Endodermal cell (in vitro differentiated cells): ENCODE measurements at regions not wholly inside any gene's neighbourhood (a gene's known extent, or its start where the extent isn't known, plus 50 kb on each side); places are given as distances from the start of the nearest gene placed in this dataset.

Experiments used
- DNase-seq: peaks from one replicate; pipeline ENCODE4 v3.0.0-alpha.2; 2017
- H3K27ac ChIP-seq: 2 replicates; pipeline ENCODE4 v1.5.1; 2013; ENCODE audit warnings: mild to moderate bottlenecking, low read depth, low read length, moderate library complexity
- H3K27me3 ChIP-seq: 2 replicates; pipeline ENCODE4 v1.6.1; 2013; ENCODE audit warnings: mild to moderate bottlenecking, low read length, moderate library complexity; ENCODE audit not compliant: insufficient read depth, control insufficient read depth, poor library complexity, severe bottlenecking
- H3K36me3 ChIP-seq: 2 replicates; pipeline ENCODE4 v1.7.0; 2013; ENCODE audit warnings: mild to moderate bottlenecking, low read length, moderate library complexity; ENCODE audit not compliant: control insufficient read depth, insufficient read depth
- H3K4me1 ChIP-seq: one replicate; pipeline ENCODE4 v1.7.0; 2013; ENCODE audit warnings: low read length; ENCODE audit not compliant: control insufficient read depth, insufficient read depth
- H3K4me3 ChIP-seq: 2 replicates; pipeline ENCODE4 v1.5.1; 2013; ENCODE audit warnings: mild to moderate bottlenecking, low read length, moderate library complexity
- H3K9ac ChIP-seq: 2 replicates; pipeline ENCODE4 v1.6.1; 2013; ENCODE audit warnings: mild to moderate bottlenecking, low read length, moderate library complexity; ENCODE audit not compliant: poor library complexity, severe bottlenecking; ENCODE audit errors: extremely low read depth
- H3K9me3 ChIP-seq: 2 replicates; pipeline ENCODE4 v1.6.1; 2013; ENCODE audit warnings: mild to moderate bottlenecking, low read length, moderate library complexity; ENCODE audit not compliant: control insufficient read depth
- H3K27ac Mint-ChIP-seq: 2 replicates; pipeline ENCODE4 v1.8.0; 2020; ENCODE audit warnings: mixed read lengths
- H3K27me3 Mint-ChIP-seq: 2 replicates; pipeline ENCODE4 v1.8.0; 2021; ENCODE audit warnings: mild to moderate bottlenecking, mixed read lengths; ENCODE audit not compliant: insufficient read depth
- H3K36me3 Mint-ChIP-seq: 2 replicates; pipeline ENCODE4 v1.8.0; 2020; ENCODE audit warnings: low read depth, mixed read lengths
- H3K4me1 Mint-ChIP-seq: 2 replicates; pipeline ENCODE4 v1.8.0; 2020; ENCODE audit warnings: mixed read lengths
- H3K4me3 Mint-ChIP-seq: 2 replicates; pipeline ENCODE4 v1.8.0; 2020; ENCODE audit warnings: mild to moderate bottlenecking, moderate library complexity, mixed read lengths
- H3K9me3 Mint-ChIP-seq: 2 replicates; pipeline ENCODE4 v1.8.0; 2020; ENCODE audit warnings: mild to moderate bottlenecking, mixed read lengths
- CTCF ChIP-seq: fragments of 200-600 bp; sonication (generic); conservative IDR thresholded peaks from 2 replicates; pipeline ENCODE4 v1.5.0; 2021; ENCODE audit warnings: antibody characterized with exemption, mild to moderate bottlenecking
- WGBS, 2 experiments: methylation state at CpG; one replicate each; pipeline versions ENCODE4 v1.1.5 to v1.1.7; 2013; ENCODE audit warnings: missing lambda C conversion rate in 2 of 2, mixed read lengths in 1 of 2; ENCODE audit not compliant: insufficient coverage in 1 of 2, insufficient read length in 1 of 2; 5-methylcytosine and 5-hydroxymethylcytosine counted together

GRCh38 chr13:63005625-63006024 lies 1590.0 kb upstream of the PCDH20 start:
- Mint-ChIP-seq H3K27me3 (no peaks in the 10 kb centered on the region), H3K4me3 (no peak overlapping the region), H3K4me1 (no peaks in the 10 kb centered on the region), H3K27ac (no peak overlapping the region), H3K36me3 (peaks cover 13% of the 10 kb centered on the region), H3K9me3 (peaks cover 52% of the 10 kb centered on the region)
- DNase-seq: no peak
- no peaks in the 10 kb centered on the region for H3K36me3 ChIP-seq
- no peaks in the 10 kb centered on the region for H3K4me1 ChIP-seq
- no peaks in the 10 kb centered on the region for H3K27me3 ChIP-seq
- no peak overlapping the region for H3K27ac ChIP-seq
- H3K9ac ChIP-seq: no peak overlapping the region
- TF ChIP-seq CTCF: no peak
- H3K4me3 ChIP-seq: no peak overlapping the region
- H3K9me3 ChIP-seq: peaks cover 53% of the 10 kb centered on the region

GRCh38 chr13:62997696-62998095 lies 1582.0 kb upstream of the PCDH20 start:
- TF ChIP-seq CTCF: no peak
- Histone ChIP-seq H3K27ac (no peak overlapping the region), H3K36me3 (no peaks in the 10 kb centered on the region), H3K4me3 (no peak overlapping the region), H3K4me1 (no peaks in the 10 kb centered on the region), H3K27me3 (no peaks in the 10 kb centered on the region), H3K9ac (no peak overlapping the region), H3K9me3 (peaks cover 2% of the 10 kb centered on the region)
- no peak for DNase-seq
- H3K36me3 Mint-ChIP-seq: no peaks in the 10 kb centered on the region
- H3K27me3 Mint-ChIP-seq: no peaks in the 10 kb centered on the region
- H3K9me3 Mint-ChIP-seq: no peaks in the 10 kb centered on the region
- H3K4me3 Mint-ChIP-seq: no peak overlapping the region
- H3K4me1 Mint-ChIP-seq: peaks cover 4% of the 10 kb centered on the region
- no peak overlapping the region for H3K27ac Mint-ChIP-seq
- WGBS, 2 experiments: 100% methylated on average over 1 of the region's 1 CpG

GRCh38 chr13:62997038-62997599 lies 1581.5 kb upstream of the PCDH20 start:
- no peak overlapping the region for H3K27ac ChIP-seq
- H3K9ac ChIP-seq: no peak overlapping the region
- no peaks in the 10 kb centered on the region for H3K27me3 ChIP-seq
- WGBS, 2 experiments: 90 to 100% methylated on average over 1 to 2 of the region's 2 CpGs
- H3K9me3 ChIP-seq: no peaks in the 10 kb centered on the region
- H3K36me3 ChIP-seq: no peaks in the 10 kb centered on the region
- Mint-ChIP-seq H3K27ac (no peak overlapping the region), H3K4me1 (peaks cover 4% of the 10 kb centered on the region), H3K4me3 (no peak overlapping the region), H3K36me3 (no peaks in the 10 kb centered on the region), H3K9me3 (no peaks in the 10 kb centered on the region), H3K27me3 (no peaks in the 10 kb centered on the region)
- no peak for TF ChIP-seq CTCF
- no peak for DNase-seq
- no peak overlapping the region for H3K4me3 ChIP-seq
- no peaks in the 10 kb centered on the region for H3K4me1 ChIP-seq
